HPDE6-E6E7 (cell line): ENCODE measurements at regions not wholly inside any gene's neighbourhood (a gene's known extent, or its start where the extent isn't known, plus 50 kb on each side); places are given as distances from the start of the nearest gene placed in this dataset.
"Not testable (repeated sequence)": the region's sequence is repeated elsewhere in the genome, so short reads cannot be mapped to it uniquely, and the experiment has no call there.

Source experiments
- DNase-seq: peaks from one replicate; pipeline ENCODE4 v3.0.0; 2011; ENCODE audit warnings: missing footprints; ENCODE audit errors: extremely low spot score

DNA sequence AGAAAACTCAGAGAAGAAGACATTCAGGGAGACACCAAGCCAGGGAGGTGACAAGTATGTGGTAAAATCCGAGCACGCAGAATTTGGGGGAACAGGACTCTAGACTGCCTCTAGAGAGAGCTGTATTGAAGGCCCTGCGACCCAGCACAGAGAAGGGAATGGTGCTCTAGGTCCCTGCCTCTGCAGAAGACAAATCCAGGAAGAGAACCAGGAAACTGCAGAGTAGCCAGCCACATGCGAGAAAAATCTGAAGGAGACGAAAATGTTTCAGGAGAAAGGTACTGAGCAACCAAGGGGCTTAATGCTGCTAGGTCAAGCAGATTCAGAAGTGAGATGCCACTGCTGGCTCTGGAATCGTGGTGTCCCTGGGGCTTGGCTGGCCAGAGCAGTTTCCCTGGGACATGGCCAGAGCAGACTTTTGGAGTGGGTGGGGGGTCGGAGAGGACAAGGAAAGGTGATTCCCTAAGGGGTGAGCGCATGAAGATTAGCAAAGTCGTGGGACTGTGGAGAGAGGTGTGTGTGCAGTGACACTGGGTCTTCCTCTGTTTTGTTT is 158.0 kb upstream of the KLF6 start:
- DNase-seq: no peak

- no peak for DNase-seq
Observed at GRCh38 chr10:3941676-3942075, 156.7 kb upstream of the KLF6 start.

DNA sequence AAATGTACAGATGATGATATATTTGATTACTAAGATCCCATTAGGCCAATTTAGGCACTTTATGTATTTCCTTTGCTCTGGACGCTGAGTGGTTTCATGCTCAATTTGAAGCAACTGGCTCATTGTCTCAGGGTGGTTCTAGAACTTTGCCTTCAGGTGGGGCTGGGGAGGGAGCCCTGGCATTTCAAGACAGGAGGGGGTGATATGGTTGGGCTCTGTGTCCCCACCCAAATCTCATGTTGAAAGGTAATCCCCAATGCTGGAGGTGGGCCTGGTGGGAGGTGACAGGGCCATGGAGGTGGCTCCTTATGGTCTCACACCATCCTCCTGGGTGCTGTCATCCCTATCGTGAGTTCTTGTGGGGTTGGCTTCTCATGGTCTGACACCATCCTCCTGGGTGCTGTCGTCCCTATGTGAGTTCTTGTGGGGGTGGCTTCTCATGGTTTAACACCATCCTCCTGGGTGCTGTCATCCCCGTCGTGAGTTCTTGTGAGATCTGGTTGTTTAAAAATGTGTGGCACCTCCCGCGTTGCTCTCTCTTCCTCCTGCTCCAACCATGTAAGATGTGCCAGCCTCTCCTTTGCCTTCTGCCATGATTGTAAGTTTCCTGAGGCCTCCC is 151.5 kb upstream of the KLF6 start:
- no peak for DNase-seq

- DNase-seq: no peak
Observed at GRCh38 chr10:3935933-3936359, 150.9 kb upstream of the KLF6 start.

GRCh38 chr10:3935141-3935540 is 150.1 kb upstream of the KLF6 start:
- DNase-seq: no peak

DNA sequence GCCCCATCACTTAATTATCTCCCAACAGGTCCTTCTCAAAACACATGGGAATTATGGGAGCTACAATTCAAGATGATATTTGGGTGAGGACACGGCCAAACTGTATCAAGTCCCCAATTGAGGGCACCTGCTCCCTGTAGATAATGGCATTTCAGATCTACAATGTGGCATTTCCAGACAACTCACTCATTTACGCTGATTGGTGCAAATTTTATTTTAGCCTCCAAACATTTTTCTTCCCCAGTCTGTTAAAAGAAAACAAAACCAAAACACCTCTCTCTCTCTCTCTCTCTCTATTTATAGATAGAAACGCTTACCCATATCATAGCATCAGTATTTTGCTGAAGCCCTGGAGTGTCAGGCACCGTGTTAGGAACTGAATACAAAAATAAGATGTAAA is 148.7 kb upstream of the KLF6 start:
- DNase-seq: no peak

- no peak for DNase-seq
Observed at GRCh38 chr10:3932597-3933375, 147.8 kb upstream of the KLF6 start.

DNA sequence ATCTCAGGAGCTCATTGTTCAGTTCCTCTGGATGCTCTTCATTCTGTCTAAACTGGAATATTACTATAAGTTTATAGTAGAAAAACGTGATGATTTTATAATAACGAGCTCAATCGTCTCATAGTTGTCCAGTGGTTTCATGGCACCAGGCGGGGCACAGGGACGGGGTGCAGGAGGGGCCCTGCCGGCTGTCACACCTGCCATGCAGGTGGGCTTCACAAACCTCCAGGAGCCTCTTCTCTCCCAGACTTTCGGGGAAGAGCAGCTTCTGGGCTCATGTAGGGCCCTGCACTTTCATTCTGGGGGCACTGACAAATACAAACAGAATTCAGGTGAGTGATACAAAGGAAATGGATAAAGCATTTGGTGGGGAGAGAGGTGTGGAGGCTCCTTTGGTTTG is 146.9 kb upstream of the KLF6 start:
- DNase-seq: no peak

- DNase-seq: no peak
Observed at GRCh38 chr10:3931224-3931623, 146.2 kb upstream of the KLF6 start.

DNA sequence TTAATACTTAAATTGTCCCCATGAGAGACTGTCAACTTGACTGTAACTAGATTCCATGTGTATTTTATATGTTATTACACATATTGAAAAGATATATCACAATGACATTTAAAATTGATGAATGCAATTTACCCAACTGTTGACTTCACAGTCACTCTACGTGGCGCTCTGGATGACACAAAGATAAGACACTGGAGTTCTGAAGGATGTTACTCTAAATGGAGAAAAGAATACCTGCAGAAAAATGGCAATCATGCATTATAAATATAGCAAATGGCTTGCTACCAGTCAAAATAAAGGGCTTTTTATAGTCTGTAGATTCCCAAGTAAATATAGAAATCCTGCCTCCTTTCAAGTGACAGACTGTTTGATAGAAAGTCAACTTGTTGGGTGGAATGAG is 143.6 kb upstream of the KLF6 start:
- DNase-seq: no peak

- DNase-seq: no peak
Observed at GRCh38 chr10:3928078-3928477, 143.1 kb upstream of the KLF6 start.

DNA sequence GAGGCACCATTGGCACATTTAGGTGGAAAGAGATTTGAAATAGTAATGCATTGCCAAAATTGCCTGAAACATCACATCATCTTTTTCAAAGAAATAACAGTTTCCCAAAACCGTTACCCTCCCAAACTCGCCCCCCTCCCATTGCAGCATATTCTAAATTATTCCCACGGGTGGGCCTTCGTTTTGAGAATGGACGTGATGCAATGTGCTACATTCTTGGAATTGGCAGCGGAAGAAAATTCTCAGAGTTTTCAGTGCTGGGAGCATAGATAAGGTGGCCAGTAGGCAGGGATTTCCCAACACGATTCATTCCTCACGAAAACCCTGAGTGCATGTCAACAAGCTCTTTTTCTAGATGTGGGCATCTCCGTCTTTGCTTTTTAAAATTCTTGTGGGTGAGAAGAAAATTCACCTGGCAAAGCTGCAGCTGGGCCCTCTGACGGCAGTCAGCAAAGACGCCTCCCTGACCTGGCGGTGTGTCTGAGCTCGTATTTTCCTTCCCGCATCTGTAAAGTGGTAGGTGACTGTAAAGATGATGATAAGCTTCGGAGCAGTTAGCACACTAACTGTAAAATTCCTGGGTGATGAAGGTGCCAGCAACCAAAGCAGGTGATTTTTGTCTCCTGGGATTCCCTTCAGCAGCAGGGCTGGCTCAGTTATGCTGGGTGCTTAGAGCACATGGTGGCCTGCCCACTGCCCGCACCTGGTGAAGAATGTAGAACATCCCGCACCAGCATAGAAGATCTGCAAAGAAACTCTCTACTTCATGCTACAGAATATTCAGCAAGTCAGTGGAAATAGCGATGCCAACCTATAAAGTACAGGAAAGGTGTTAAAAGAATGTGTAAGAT is 141.9 kb upstream of the KLF6 start:
- DNase-seq: no peak

DNA sequence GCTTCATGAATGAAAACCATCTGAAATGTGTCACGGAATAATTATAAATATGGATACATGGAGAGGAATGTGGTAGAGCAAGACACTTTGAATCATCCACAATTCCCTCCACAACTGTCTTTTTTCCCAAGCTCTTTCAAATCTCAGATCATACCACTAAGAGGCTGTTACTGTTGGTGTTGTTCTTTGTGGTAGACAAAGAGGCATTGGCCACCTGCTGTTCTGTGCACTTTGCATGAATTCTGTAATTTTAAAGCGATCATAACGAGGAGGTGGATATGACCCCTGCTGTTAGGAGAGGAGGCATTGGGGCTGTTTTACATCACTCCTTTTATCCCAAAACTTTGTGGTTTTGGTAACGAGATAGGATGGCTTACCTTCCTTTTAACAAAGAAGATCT is 141.2 kb upstream of the KLF6 start:
- DNase-seq: no peak

DNA sequence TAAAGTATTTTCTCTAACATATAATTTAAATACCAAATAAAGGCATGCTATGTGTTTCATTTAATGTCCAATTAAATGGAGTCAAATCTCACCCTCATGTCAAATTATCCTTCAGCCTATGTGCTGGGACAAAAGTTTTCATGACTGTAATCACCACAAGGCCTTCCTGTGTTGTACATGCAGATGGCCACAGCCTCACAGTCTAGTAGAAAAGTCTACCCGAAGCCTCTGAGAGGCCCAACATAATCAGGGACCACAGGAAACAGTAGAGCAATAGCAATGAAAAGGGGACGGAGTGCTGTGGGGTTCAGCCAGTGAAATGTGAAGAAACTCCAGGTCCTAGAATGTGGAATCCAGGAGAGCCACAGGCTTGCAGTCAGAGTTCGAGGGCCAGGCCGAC is 140.2 kb upstream of the KLF6 start:
- DNase-seq: no peak

- DNase-seq: peak; percentile 40
Observed at GRCh38 chr10:3924344-3924743, 139.3 kb upstream of the KLF6 start.

- no peak for DNase-seq
Observed at GRCh38 chr10:3923033-3923432, 138.0 kb upstream of the KLF6 start.

DNA sequence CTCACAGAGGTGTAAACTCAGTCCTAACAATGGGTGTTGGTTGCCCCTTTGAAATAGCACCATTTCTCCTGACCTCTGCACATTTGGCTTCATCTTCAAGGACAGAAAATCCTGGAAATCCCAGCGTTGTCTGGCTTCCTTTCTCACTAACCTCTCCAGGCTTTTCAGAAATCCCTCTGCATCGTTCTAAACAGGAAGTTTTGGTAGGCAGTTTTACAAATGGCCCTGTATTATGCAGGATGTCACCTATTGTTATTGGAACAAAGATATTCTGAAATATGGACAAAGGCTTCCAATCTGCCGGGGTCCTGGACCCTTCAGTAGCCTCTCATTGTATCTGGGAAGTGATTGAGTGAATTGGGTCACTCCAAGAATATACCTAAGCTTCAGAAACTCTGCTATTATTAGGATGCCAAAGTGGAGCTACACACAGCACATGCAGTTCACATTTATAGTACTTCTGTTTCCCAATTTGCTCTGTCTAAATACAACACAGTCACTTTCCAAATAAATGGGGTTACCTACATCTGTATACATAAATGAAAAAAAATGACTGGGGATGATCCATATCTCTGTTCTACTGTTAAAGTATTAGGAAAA is 134.8 kb upstream of the KLF6 start:
- DNase-seq: no peak

DNA sequence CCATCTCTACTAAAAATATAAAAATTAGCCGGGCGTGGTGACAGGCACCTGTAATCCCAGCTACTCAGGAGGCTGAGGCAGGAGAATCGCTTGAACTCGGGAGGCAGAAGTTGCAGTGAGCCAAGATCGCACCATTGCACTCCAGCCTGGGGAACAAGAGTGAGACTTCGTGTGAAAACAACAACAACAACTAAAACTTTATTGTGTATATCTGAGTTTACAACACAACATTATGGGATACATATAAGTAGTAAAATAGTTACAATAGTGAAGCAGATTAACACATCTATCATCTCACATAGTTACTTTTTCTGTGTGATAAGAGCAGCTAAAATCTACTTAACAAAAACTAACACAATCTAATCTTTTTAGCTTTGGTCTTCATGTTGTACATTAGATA is 132.4 kb upstream of the KLF6 start:
- DNase-seq: not testable (repeated sequence)

GRCh38 chr10:3914733-3915132 is 129.7 kb upstream of the KLF6 start:
- DNase-seq: no peak

GRCh38 chr10:3911713-3912442 is 126.9 kb upstream of the KLF6 start:
- DNase-seq: no peak

DNA sequence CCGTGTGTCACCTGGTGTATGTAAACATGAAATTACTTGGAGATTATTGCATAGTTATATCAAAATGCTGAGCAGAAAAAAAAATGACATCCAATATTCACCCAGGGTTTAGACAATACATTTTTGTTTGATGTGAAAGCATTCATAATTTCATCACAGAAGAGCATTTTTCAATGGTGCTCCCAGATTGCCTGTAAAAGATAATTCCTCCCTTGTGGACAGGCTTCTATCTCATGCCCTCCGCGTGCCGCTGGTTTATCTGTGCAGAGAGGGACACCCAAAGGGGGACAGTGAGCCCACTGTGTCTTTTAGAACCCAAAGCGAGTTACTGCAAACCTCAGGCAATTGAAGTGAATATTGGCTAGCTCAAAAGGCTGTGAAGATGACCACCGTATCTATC is 126.2 kb upstream of the KLF6 start:
- DNase-seq: no peak
